Panc1 (cell line): ENCODE measurements at regions not wholly inside any gene's neighbourhood (a gene's known extent, or its start where the extent isn't known, plus 50 kb on each side); places are given as distances from the start of the nearest gene placed in this dataset.
A peak's percentile ranks its signal among the peaks of the same experiment; 100 is the strongest.

ENCODE experiments used
- ATAC-seq: fragments of 200-7000 bp; cut with Tn5 transposase; 2 replicates; pipeline ENCODE4 v1.9.1; 2020; ENCODE audit warnings: mild to moderate bottlenecking, moderate library complexity
- BruUV-seq: library from RNA; stranded (reverse); fragments of 400-500 nt; replicated peaks from 2 replicates; lab custom pipeline; 2021; lab: Mats Ljungman, UMichigan
- CTCF ChIA-PET: fragments of 300-600 bp; sonication (Branson Sonifier 250); formaldehyde crosslinking; loops from one replicate; lab custom pipeline; 2022; ENCODE audit warnings: antibody characterized with exemption; lab: Charles Lee
- POLR2A ChIA-PET: fragments of 300-600 bp; sonication (Branson Sonifier 250); formaldehyde crosslinking; loops from one replicate; lab custom pipeline; 2022; ENCODE audit warnings: antibody characterized with exemption; lab: Charles Lee
- DNase-seq: peaks from one replicate; pipeline ENCODE4 v3.0.0-alpha.2; 2010; ENCODE audit warnings: low read depth, low spot score
- H3K27ac ChIP-seq: 2 replicates; pipeline ENCODE4 v1.5.1; 2011; ENCODE audit warnings: mild to moderate bottlenecking, low read length, inconsistent platforms
- H3K27me3 ChIP-seq: fragments of 200-500 bp; sonication (Bioruptor generic); 2 replicates; pipeline ENCODE4 v1.6.0; 2014; ENCODE audit warnings: low read length, inconsistent platforms; ENCODE audit not compliant: control insufficient read depth, insufficient read depth
- H3K36me3 ChIP-seq: fragments of 200-500 bp; sonication (Bioruptor generic); 2 replicates; pipeline ENCODE4 v1.5.1; 2014; ENCODE audit warnings: inconsistent platforms, mild to moderate bottlenecking, low read length, moderate library complexity; ENCODE audit not compliant: control insufficient read depth, insufficient read depth
- H3K4me1 ChIP-seq: 2 replicates; pipeline ENCODE4 v1.5.1; 2011; ENCODE audit warnings: inconsistent platforms, mild to moderate bottlenecking, low read length, moderate library complexity; ENCODE audit not compliant: control insufficient read depth, insufficient read depth
- H3K4me3 ChIP-seq, 2 experiments: 2 replicates each; pipeline ENCODE4 v1.5.1; 2011 to 2012; ENCODE audit warnings: low read depth in 2 of 2, low read length in 2 of 2, mild to moderate bottlenecking in 2 of 2, inconsistent platforms in 1 of 2, moderate library complexity in 1 of 2
- H3K9me3 ChIP-seq: fragments of 200-500 bp; sonication (Bioruptor generic); 2 replicates; pipeline ENCODE4 v1.5.1; 2014; ENCODE audit warnings: low read depth, mild to moderate bottlenecking, inconsistent platforms, low read length, moderate library complexity; ENCODE audit not compliant: control insufficient read depth, insufficient read depth
- CTCF ChIP-seq: fragments of 450-650 bp; IDR thresholded peaks from 2 replicates; pipeline ENCODE4 v1.5.1; 2017; ENCODE audit warnings: mild to moderate bottlenecking
- POLR2AphosphoS5 ChIP-seq: IDR thresholded peaks from 2 replicates; pipeline ENCODE4 v1.6.1; 2012; ENCODE audit warnings: mild to moderate bottlenecking, low read depth, low read length, moderate library complexity
- REST ChIP-seq, 2 experiments: IDR thresholded peaks; 2 replicates each; pipeline ENCODE4 v1.6.1; 2011 to 2012; ENCODE audit warnings: low read depth in 2 of 2, control low read depth in 1 of 2, low read length in 1 of 2, mild to moderate bottlenecking in 1 of 2, moderate library complexity in 1 of 2; ENCODE audit not compliant: insufficient read depth in 1 of 2
- SIN3A ChIP-seq: IDR thresholded peaks from 2 replicates; pipeline ENCODE4 v1.6.1; 2012; ENCODE audit warnings: low read depth, mild to moderate bottlenecking, low read length, moderate library complexity, borderline replicate concordance; ENCODE audit not compliant: insufficient read depth
- TCF7L2 ChIP-seq: IDR thresholded peaks from 2 replicates; pipeline ENCODE4 v1.6.1; 2011; ENCODE audit warnings: mild to moderate bottlenecking, low read depth, low read length, inconsistent platforms
- in situ Hi-C: cut with HindIII; loops from 2 replicates; pipeline ENCODE4 v1.10.0; 2016; ENCODE audit warnings: low sequenced_read_pairs, low pct_unique_long_range_greater_than_20kb
- intact Hi-C: fragments of 100-400 bp; cut with micrococcal nuclease; formaldehyde crosslinking; loops from one replicate; pipeline ENCODE4 v1.10.0; 2022; ENCODE audit not compliant: unreplicated experiment

DNA sequence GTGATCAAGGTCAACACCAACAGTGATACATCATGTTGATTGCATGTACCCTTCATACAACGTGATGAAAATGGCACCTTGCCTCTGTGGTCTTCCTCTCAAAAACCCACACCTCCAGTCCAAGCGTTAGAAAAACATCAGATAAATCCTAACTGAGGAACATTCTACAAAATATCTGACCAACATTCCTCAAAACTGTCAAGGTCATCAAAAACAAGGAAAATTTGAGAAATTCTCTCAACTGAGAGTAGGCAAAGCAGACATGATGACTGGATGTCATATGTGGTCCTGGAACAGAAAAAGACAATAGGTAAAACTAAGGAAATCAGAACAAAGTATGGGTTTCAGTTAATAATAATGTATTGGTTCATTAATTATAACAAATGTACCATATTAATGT lies 64.0 kb upstream of the POU2AF1 start:
- in situ Hi-C loops = no loop called here
- TF ChIP-seq SIN3A = no peak
- TF ChIP-seq CTCF = no peak
- TF ChIP-seq TCF7L2 = no peak
- no peak for TF ChIP-seq REST (IDR thresholded peaks at IDR 0.05; ENCODE audit: insufficient read depth in 1 of 2, low read depth in 2 of 2, low read length in 1 of 2)
- no peak for TF ChIP-seq POLR2AphosphoS5
- Histone ChIP-seq H3K36me3 (no peaks in the 10 kb centered on the region), H3K9me3 (no peaks in the 10 kb centered on the region), H3K4me1 (no peaks in the 10 kb centered on the region), H3K27me3 (0 out of 2 replicates have a peak, but pooled peaks cover 3% of the 10 kb centered on the region), H3K27ac (no peak overlapping the region), H3K4me3 (no peak overlapping the region)
- POLR2A ChIA-PET = no interaction called here
- intact Hi-C loops = loop anchor here (10.0 kb wide), 1 partner anchor 978 kb away; no protein-coding TSS in a partner anchor
- no TSS peak for BruUV-seq
- DNase-seq (no peak), ATAC-seq (no peak)
- CTCF ChIA-PET = no interaction called here

DNA sequence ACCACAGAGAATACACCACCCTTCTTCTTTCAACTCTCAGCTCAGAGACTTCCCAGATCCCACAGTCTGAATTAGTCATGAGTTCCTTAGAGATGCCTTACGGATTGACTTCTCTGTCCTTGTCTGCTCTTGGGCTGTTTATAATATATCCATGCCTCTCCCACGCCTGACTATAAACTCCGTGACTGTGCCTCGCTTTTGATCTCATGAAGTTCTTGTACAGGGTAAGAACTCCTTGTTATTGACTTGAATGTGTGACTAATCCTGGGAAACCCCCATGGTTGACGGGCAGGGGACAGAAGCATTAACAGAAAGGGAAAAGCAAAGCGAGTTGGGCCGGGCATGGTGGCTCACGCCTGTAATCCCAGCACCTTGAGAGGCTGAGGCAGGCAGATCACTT lies 62.4 kb upstream of the POU2AF1 start:
- BruUV-seq = no TSS peak
- ATAC-seq = peak; percentile 65
- intact Hi-C loops = loop anchor here (10.0 kb wide), 1 partner anchor 977 kb away; no protein-coding TSS in a partner anchor
- H3K4me1 ChIP-seq = peaks cover 6% of the 10 kb centered on the region
- TF ChIP-seq TCF7L2 (0 out of 2 replicates have a peak, but pooled peaks have one; percentile 16), REST (IDR thresholded peaks at IDR 0.05; ENCODE audit: insufficient read depth in 1 of 2, low read depth in 2 of 2, low read length in 1 of 2) (no peak)
- in situ Hi-C loops = no loop called here
- no peak overlapping the region for H3K27ac ChIP-seq
- CTCF ChIA-PET = no interaction called here
- H3K36me3 ChIP-seq = no peaks in the 10 kb centered on the region
- no peaks in the 10 kb centered on the region for H3K9me3 ChIP-seq
- H3K27me3 ChIP-seq = 0 out of 2 replicates have a peak, but pooled peaks cover 3% of the 10 kb centered on the region
- DNase-seq = no peak
- no peak overlapping the region for H3K4me3 ChIP-seq
- POLR2A ChIA-PET = no interaction called here
